DMS 273 (cell line): ENCODE measurements at regions not wholly inside any gene's neighbourhood (a gene's known extent, or its start where the extent isn't known, plus 50 kb on each side); places are given as distances from the start of the nearest gene placed in this dataset.
A peak's percentile ranks its signal among the peaks of the same experiment; 100 is the strongest.
"Not testable (repeated sequence)": the region's sequence is repeated elsewhere in the genome, so short reads cannot be mapped to it uniquely, and the experiment has no call there.

ENCODE experiments used
- DNase-seq: peaks from one replicate; lab custom pipeline; 2025; ENCODE audit not compliant: unreplicated experiment; lab: John Stamatoyannopoulos, UW

DNA sequence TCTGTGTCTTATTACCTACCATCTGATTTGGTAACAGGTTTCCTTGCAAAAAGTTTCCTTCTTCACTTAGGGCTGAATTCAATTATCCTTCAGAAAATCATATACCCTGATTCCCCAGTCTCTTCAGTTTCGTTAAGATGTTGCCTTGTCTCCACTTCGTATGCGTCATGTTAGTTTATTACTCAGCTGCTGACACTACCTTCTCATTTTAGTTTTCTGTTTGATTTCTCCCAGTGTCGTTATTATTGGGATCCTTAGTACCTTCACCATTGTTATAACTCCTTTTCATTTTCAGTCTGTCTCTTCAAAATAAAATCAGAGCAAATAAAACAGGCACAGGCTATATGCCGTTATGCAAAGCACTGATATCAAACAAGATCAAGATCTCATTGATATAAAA is 87.5 kb upstream of the RBPJ start:
- DNase-seq: no peak

DNA sequence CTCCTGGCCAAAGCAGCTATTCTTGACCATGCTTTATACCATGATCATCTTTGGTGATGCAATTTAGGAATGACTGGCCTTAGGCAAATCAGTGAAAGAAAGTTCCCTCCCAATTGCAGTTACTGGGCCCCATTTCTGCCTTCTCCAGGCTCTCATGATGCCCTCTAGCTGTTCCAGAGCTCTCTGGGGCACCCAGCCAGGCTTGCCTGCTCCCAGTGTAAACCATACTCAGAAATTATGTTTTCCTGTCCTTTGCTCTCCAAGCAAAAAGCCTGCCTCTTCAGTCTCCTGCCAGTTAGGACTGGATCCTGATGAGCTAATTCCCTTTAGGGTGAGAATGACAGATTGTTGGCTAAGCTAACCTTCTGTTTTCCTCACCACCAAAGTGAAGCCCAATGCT is 85.3 kb upstream of the RBPJ start:
- DNase-seq: peak; percentile 93

DNA sequence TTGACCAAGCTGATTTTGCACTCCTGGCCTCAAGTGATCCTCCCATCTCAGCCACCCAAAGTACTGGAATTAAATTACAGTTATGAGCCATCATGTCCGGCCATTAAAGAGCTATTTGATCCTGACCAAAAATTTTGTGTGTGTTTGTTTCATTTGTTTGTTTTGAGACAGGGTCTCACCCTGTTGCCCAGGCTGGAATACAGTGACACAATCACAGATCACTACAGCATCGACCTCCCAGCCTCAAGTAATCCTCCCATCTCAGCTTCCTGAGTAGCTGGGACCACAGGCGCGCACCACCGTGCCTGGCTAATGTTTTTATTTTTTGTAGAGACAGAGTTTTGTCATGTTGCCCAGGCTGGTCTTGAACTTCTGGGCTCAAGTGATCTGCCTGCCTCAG is 82.9 kb upstream of the RBPJ start:
- no peak for DNase-seq

DNA sequence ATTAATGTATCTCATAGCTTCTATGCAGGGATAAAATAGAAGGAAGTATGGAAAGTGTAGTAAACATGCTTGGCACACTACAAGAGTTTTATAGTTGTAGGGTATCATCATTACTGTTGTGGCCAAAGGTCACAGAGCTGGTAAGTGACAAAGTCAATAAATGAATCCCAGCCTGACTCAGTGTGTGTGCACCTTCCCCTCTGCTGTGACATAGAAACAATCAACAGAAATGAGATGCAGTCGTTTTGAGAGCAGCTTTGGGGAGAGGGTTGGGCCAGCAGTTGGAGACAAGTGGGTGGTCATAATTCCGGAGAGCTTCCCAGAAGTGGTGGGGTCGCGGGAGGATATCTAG is 82.4 kb upstream of the RBPJ start:
- DNase-seq: no peak

DNA sequence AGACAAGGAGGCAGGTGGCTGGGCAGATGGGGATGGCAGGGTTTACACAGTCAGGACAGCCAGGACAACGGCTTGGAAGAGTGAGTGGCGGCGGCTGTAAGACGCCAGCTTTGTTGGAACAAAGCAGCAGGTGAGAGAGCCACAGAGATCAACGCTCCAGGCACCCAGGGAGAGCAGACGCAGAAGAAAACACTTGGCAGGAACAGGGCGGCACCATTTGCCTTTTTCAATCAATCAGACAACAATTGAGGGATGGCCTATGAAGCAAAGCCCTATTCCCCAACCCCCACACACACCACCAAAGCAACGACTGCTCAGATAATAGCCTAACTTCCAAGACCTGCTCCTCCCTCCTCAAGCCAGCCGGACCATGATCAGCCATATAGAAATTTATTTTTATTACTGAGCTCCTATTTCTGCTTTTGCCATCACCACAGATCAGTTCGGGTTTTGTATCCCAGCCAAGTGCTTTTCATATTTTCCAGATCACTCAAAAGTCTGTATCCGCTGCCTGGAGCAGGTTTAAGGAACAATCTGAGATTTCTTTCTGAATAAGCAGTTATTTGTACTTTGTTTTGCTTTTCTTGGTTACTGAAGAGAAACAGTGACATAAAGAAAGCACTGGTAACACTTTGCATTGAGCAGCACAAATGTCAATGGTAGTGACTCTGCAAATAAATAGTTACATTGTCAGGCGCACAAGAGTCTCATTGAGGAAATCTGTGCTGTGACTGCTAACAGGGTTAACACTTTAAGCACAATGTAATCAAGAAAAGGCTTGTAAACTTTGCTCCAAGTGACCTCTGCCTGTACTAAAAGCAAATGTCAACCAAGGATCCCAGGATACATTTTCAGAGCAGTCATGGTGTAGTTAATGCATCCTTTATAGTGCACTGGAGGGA is 81.8 kb upstream of the RBPJ start:
- DNase-seq: peak; percentile 79

DNA sequence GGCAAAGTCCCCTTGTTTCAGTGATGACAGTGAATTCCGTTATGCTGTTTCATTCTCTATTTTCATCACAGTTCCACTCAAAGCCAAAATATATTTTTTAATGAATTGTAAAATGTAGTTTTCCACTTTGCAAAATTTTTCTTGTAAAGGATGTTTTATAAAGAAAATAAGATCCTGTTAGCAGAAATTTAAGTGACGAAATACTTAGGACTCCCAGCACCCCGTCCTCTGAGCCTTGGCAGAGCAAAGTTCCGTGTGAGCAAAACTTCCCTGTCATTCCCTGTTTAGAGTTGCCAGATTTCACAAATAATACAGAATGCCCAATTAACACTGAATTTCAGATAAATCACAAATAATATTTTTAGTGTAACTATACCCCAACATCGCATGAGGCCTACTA is 81.0 kb upstream of the RBPJ start:
- no peak for DNase-seq

DNA sequence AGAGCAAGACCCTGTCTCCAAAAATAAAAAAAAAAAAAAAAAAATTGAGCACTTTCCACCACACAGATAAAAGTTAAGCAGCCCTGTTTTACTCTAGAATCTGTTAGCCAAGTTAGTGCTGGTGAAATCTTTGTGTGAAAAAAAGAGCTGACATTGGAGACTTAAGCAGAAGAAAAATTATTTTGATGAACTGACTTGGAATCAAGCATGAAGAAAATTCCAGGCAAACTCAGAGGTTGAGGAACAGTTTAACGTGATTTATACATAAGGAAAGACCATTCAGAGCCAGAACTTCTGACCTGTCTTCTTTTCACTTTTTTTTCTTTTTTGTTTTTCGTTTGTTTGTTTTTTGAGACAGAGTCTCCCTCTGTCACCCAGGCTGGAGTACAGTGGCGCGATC is 79.6 kb upstream of the RBPJ start:
- no peak for DNase-seq

DNA sequence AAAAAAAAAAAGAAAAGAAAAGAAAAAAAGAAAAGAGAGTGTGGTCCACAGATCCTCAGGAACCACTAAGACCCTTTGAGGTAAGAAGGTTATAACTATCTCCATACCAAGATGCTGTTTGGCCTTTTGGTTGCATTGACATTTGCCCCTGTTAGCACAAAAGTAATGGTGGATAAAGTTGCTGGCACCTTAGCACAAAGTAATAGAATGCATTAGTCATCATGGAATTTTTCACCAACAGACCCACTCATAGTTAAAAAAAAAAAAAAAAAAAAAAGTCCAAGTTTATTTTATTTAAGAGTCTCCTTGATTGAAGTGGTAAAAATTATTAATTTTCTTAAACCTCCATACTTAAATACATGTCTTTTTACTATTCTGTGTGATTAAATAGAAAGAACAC is 78.4 kb upstream of the RBPJ start:
- DNase-seq: no peak

DNA sequence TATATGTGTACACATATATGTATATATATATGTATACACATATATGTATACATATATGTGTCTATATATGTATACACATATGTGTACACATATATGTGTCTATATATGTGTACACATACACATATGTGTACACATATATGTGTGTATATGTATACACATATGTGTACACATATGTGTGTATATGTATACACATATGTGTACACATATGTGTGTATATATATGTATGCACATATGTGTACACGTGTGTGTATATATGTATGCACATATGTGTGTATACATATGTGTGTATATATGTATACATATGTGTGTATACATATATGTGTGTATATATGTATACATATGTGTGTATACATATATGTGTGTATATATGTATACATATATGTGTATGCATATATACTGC is 76.7 kb upstream of the RBPJ start:
- DNase-seq: not testable (repeated sequence)

DNA sequence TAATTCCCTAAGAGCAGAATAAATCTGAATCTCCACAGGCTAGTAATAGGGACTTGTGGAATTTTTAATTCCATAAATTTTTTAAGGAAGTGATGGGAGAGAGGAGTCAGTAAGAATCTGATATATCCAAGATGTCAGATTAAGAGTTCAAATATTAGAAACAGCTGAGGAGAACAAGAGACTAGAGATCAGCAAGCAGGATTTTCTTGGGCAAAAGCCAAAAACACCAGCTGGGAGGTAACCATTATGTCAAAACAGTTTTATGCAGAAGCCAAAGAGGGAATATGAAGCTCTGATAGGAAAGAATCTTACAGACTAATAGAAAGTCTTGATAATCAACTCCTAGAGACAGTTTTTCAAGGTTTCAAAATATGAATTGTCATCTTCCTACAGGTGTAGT is 72.2 kb upstream of the RBPJ start:
- DNase-seq: peak; percentile 89

DNA sequence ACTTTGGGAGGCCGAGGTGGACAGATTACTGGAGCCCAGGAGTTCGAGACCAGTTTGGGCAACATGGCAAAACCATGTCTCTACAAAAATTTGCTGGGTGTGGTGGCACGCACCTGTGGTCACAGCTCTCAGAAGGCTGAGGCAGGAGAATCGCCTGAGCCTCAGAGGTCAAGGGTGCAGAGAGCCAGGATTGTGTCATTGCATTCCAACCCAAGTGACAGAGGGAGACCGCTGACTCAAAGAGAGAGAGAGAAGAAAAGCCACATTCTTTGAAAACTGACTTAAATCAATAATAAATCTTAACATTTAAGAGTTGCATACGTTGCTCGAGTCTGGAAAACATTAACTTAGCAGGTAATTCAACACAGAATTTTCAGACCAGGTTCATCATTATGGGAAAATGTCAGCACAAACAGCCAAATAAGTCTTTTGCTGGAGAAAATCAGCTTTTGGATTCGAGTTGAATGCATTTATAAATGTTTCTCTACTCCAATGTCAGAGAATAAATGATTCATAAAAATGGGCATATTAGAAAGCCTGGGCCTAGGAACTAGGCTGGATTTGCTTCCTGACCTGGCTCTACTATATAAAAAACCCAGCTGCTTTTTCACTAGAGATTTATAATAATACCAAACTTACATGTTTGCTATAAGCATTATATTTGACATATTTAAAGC is 68.3 kb upstream of the RBPJ start:
- no peak for DNase-seq

DNA sequence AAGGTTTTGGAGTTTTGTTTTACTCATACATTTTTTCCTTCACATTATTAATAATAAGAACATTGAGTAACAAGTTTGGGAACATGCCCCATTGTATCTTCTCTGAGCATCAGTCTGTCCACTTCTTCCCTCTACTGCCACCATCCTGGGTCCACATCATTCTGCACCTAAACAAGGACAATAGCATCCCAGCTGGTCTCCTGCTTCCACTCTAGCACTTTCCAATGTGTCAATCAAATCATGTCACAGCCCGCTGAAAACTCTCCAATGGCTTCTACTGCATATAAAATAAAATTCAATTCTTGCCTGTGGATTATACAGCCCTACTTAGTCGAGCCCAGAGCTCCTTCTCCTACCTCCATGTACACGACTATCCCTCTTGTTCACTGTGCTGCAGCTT is 66.8 kb upstream of the RBPJ start:
- no peak for DNase-seq

DNA sequence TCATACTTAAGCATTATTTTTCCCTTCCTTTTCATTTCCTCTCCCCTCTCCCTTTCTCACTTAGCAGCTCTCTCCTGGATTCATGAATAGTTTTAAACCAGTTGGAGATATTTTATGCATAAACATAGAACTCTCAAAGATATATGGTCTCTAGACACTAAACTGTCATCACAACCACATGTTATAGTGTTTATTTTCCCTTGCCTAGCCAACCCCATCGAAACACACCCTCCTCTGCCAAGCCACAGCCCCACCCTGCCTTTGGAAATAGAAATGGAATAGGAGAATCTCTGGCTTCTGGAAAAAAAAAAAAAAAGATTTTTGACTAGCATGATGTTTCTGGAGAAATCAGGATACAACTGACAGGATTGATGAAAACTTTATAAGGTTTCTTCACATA is 64.8 kb upstream of the RBPJ start:
- DNase-seq: no peak

DNA sequence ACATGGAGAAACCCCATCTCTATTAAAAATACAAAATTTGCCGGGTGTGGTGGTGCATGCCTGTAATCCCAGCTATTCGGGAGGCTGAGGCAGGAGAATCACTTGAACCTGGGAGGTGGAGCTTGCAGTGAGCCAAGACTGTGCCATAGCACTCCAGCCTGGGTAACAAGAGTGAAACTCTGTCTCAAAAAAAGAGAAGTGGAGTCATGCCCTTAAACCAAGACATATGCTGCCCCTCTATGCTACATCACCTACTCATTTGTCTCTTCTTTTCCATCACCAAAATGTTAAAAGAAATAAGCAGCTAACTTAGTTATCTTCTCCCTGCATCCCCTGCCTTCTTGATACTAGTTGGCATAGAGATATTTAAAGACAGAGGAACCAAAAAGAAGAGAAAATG is 63.4 kb upstream of the RBPJ start:
- DNase-seq: not testable (repeated sequence)

DNA sequence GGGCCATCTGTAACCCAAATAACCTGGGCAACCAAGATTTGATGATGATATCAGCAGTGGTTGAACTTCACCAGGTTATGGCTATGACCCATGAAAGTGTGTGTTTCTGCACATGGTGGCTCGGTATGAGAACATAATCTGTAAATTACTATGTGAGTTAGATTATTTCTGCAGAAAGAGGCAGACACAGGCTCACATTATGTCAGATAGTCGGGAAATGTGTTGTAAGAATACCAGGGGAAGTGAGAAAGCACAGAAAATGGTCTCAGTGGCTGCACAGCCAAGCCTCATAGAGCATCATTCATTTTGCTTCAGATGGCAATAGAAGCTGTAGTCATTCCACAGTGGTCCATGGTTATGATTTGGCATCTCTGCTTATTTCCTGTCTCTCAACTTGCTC is 63.0 kb upstream of the RBPJ start:
- no peak for DNase-seq

DNA sequence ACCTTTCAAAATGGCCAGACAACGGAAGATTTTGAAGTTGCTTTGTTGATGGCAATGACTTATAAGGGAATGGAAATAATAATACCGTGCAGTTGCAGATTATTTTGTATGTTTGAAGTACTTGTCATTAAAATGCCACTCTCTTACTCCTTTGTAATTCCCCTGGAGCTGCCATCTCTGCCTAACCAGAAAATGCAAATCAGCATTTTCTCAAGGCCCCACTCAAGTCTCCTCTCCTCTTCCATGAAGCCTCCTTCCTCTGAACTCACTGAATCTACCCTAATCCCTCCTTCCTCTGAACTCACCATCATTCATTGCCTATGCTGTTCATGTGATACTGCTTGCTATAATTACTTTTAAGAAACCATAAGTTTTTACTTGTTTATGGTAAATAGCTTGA is 60.2 kb upstream of the RBPJ start:
- no peak for DNase-seq

DNA sequence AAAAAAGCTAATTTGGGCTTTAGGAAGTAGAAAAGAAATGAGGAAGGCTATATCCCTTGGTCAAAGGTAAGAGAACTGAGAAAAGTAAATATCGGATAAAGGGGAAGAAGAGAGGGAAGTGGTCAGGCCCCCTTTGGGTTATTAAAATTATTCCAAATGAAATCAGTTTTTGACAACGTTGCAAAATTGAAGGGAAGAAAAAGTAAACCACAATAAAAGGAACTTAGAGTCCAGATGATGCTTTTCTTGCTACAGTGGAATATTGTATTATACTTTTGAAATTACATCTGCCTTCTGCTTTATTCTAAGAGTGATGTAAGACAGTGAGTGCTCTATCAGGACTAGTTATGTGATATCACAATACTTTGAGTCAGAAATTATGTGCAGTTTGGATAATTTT is 59.4 kb upstream of the RBPJ start:
- DNase-seq: no peak

DNA sequence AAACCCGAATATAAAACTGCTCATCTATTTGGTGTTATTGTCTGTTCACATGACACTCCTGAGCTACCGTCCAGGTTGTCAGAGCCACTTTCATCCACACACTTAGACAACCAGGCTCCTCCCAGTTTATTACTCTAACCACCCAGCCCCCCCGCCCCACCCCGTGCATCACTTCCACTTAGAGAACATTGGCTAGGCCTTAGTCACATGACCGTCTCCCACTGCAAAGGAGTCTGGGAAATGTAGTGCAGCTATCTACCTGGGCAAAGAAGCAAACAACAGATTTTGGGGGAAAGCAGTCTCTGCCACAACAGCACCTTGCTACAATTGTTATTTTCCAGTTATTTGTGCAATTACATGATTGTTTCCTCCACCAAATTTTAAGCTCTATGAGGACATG is 57.6 kb upstream of the RBPJ start:
- DNase-seq: peak; percentile 16

DNA sequence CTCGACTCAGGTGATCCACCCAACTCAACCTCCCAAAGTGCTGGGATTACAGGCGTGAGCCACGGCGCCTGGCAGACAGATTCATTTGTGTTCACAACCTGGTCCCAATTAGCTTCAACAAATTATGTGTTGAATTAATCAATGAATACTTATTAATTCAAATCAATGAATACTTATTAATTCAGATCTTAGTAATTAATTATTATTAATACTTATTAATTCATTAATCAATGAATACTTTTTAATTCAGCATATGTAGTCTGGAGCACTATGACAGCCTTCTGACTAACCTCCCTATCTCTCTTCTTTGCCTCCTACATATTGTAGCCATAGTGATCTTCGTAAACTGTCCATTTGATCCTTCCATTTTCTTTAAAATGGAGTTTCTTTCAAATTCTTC is 56.7 kb upstream of the RBPJ start:
- no peak for DNase-seq

DNA sequence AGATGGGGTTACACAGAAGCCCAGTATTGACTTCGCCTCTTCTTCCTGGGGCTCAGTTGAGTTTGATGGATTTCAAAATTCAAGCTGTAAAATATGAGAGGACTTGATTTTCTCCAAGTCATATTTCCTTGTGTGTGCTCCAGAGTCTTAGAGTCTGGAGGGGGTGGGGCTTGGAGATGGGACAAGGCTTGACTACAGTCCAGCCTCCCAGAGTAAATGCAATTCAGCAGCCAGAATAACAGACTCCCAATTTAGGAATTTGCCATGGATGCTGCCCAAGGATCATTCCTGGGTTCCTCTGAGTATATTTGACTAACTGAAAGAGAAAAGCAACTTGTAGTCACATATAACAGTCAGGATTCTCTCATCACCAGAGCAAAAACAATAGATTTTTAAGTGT is 53.7 kb upstream of the RBPJ start:
- no peak for DNase-seq

DNA sequence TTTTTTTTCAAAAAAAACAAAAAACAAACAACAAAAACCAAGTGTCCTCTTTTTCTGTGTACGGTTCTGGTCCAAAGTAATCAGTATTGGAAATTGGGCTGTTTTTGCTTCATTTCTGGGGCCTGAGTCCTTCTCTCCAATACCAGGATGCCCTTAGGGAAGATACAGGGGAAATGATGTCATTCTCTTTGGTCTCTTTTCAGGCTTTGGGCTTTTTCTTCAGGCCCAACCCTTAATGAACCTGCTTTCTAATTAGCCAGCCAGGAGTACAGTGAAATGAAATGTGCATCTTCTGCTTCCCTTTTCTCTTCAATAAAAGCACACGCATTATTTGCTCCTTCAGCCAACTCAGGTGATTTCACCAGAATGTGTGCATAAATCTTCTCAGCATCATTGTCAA is 52.6 kb upstream of the RBPJ start:
- DNase-seq: no peak

DNA sequence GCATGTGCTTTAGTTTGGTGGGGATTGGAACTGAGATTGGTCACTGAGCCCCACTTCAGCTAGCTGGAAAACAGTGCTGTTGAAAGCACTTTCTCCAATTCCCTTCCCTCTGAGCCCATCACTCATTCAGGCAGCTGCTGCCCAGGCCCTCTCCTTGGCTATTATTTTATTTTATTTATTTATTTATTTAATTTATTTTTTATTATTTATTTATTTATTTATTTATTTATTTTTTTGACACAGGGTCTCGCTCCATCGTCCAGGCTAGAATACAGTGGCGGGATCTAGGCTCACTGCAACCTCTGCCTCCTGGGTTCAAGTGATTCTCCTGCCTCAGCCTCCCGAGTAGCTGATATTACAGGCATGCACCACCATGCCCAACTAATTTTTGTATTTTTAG is 51.8 kb upstream of the RBPJ start:
- no peak for DNase-seq
